GM21390 (cell line): ENCODE measurements at regions not wholly inside any gene's neighbourhood (a gene's known extent, or its start where the extent isn't known, plus 50 kb on each side); places are given as distances from the start of the nearest gene placed in this dataset.

Experiments used
- ATAC-seq: cut with Tn5 transposase; IDR thresholded peaks from one replicate; pipeline ENCODE4 v1.9.1; 2021; ENCODE audit not compliant: unreplicated experiment

DNA sequence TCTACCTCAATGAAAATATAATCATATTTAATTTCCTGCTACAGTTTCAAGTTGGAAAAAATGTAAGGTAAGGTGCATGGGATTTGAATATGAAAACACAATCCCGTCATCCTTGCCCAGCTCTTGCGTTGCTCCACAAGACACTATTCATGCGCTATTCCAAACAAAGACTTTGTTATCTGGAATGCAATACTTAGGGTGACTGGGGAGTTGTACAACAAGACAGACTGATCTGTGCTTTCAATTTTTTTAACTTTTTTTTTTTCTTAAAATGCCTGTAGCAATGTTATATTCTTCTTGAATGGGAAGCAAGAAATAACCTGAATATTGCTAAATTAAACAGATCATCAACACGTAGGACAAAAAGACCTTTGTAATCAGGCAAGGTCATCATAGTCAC, 1077.2 kb downstream of the TTLL7 start:
- ATAC-seq: no peak

DNA sequence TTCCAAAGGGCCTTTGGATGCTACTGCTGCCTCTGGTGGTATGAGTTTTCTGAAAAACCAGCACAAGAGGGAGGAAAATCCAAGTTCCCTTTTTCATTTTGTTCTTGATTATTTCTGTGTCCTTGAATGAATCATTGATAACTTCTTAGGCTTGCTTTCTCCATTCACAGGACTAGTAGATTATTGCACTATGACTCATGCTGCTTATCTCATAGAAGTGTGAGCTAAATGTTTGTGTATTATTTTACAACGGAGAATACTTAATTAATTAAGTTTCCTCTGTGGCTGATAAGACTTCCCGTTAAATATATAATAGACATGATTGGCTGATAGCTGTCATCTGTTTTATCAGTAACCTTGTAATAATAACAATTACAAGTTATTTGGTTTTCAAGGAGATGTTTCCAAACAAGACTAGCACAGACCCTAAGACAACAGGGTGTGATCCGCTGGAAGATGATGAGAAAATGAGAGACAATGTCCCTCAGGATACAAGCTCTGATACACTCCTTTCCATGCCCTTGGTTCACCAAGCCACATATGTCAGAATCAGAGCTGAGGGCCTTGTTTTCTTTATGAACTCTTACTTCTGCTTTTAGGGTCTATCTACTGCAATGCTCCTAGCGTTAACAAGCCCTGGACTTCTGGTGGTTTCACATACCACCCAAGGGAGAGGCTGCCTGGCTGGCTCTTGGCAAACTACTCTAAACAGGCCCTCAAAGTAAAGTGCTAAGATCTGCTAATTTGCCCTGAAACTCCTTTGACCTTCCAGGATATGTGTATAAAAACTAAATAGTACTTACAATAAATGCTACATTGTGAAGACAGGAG, 1078.3 kb downstream of the TTLL7 start:
- no peak for ATAC-seq

DNA sequence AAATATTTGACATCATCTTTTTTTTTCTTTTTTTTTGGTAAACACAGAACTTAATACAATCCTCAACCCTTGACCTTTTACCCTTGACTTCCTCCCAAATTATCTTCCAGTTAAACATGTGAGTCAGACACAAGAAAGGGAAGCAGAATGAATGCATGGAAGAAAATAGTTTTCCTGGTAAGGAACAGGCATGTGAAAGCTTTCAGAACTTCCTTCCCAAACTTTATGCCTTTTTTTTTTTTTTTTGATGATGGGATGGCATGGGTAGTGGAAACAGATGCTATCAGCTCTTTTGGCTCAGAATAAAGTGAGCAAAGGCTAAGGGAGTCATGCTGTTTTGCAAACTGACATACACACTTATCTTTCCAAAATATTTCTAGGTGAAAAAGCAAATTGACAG, 1079.1 kb downstream of the TTLL7 start:
- ATAC-seq: no peak

DNA sequence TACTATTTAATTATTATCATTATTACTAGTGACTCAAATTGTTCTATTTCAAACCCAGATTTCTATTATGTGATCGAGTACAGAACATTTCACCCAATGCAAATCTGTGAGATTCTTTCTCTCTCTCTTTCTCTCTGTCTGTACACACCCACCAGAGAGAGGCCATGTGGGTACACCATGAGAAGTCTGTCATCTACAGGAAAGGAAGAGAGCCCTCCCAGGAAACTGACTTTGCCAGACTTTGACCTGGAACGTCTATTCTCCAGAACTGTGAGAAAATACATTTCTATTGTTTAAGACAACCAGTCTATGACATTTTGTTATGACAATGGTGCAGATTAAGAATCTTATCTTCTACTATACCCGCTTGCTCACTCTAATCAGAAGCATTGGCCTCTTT, 1091.6 kb downstream of the TTLL7 start:
- no peak for ATAC-seq

DNA sequence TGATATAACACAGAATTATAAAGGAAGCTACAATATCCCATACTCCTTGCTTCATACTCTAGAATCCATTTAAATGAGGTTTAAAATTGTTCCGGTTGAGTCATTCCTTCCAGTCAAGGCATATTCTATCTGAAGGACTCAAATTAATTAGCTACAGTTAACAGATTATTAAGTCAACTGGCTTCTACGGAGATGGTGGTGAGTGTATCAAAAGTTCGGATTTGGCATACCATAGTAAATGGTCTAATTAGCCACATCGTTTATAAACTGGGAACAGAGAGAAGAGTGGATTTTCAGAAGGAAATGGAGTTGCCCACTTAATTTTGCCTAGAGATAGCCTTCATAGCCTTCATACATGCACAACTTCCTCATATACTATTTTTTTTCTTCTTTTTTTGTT, 1095.3 kb downstream of the TTLL7 start:
- no peak for ATAC-seq

DNA sequence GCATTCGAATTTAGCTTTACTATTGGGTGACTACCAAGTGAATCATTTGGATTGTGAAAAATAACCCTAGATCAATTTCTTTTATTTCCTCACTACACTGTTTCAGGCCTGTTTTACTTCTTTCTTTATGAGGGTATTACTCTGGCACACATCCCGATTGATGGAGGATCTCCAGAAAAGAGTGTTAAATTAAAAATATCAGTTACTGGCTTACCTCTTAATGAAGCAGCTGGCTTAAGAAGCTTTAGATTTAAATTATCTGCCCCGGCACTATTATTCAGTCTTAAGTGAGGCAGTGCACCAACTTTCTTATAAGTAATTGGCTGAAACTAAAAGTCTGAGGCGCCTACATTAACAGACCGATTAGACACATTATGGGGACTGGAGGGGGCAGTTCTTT, 1097.4 kb downstream of the TTLL7 start:
- ATAC-seq: no peak

DNA sequence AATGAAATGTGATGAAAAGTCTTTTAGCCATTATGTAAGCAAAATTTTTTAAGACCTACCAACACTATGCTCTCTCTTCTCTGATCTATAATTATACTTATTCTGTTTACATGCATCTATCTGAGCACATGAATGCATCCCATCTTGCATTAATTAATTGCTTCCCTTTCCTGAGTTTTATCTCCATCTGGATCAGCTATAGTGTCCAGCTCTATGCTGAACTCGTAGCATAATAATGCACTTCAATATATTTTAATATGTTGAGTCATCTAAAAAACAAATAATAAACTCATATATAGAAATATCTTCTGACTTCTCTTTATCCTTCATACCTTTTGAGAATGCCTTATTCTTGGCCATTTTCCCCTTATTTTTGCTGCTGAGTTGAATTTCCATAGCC, 1097.8 kb downstream of the TTLL7 start:
- ATAC-seq: no peak

DNA sequence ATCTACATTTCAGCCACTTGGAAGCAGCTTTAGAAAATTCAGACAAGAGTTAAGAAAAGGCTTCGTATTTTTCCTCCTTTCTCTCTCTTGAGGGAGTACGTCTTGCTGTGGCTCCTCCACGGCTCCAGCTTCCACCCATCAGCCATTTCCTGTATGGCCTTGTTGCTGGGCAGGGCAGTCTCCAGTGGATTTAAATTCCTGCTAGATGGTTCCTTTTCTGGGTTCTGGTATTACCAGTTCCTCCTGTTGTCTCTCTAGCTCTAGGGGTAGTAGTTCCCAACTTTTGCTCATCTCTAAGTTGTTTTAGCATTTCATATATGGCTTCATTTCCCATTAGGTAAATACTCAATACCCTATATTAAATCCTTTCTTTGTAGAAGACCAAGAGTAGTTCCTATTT, 1098.3 kb downstream of the ADGRL2 start:
- no peak for ATAC-seq

DNA sequence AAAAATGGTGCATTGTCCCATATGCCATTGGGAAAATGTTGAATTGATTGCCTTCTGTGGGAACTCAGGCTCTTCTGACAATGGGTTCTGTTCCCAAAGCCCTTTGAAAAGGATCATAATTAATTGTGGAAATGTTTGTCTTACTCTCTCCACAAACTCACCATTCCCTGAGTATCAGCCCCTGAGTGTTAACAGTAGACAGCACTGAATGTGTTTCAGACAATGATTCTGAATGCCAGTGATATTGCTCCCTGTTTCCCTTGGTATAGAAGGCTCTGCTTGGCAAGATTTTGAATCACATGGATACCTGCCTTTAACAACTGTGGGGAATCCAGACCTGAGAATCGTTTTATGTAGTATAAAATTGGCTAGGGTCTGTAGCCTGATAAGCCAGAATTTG, 1096.8 kb downstream of the ADGRL2 start:
- no peak for ATAC-seq

DNA sequence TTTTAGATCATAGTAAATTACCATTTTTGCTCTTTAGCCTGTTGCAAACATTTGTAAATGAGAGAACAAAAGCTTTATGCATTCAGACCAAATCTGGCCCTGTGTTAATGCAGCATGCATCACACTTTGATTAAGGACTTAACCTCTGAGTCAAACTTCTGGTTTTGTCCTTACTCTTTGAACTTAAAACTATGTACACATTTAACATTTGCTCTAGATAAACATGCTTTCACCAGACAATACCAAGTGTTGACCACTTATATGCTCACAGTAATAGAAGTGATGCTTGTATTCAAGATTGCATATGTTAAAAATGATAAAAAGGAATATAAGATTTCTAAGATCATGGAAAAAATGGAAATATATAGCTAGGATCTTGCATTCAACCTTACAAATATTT, 1095.3 kb downstream of the ADGRL2 start:
- no peak for ATAC-seq

DNA sequence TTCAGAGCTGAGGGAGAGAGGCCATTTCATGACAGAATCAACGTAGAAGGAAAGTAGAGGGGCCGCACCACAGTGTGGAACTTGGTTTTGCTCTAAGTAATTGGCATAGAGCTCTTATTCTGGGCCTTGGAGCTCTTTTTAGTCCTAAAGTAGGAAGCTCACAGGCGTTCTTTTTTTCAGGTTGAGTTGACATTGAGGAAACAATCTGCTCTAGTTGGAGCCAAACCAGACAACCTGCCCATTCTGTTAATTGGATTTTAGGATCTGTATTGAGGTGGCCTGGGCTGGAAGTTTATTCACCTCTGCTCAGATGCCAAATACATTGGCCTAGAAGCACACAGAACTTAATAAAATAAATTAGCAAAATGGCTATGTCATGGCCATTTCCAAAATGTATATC, 1093.9 kb downstream of the ADGRL2 start:
- ATAC-seq: no peak

DNA sequence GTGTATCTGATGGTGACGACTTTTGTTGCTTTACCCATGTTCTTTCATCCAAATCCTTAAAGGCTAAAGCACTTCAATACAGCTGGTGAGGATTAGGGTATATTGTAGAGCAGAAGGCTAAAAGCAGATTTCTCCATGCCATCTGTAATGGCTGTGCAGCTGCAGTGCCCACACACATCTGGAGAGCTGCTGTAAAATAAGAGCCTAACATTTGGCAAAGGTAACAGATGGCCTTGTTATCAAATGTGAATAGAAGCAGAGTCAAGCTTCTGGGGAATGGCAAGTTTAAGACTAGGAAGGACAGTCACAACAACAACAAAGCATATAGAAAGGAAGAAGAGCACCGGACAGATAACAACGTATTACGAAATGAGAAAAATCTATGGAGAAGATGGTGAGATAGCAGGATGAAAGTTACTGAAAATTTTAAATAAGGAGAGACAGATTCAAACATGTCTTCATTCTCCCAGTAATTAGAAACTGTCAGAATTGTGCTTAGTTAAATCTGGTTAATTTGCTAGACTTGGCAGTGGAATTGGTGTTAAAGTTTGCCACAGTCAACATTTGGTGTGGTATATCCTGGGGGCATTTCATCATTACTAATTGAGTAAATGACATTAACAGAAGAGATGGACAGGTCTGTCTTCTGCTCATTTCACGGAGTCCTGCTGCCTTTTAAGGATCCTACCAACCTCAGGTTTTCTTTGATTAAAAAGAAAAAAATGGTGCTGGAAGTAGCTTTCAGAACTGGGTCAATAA, 1093.2 kb downstream of the ADGRL2 start:
- ATAC-seq: no peak

DNA sequence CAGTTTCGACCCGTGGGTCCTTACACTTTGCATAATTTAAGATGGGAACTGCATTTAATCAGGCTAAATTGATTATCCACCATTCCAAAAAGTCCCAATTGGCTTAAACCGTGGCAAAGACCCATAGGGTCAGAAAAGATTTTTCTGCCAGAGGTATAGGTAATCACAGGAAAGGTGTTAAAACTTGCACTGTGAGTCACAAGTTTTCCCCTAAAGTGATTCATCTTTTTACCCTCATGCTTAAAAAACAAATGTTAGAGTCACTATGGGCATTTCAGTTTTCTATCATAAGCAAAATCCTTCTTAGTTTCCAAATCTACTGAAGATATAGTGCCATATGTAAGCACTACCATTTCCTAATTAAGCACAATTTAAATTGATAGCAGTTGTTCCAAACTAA, 1079.8 kb downstream of the ADGRL2 start:
- no peak for ATAC-seq

DNA sequence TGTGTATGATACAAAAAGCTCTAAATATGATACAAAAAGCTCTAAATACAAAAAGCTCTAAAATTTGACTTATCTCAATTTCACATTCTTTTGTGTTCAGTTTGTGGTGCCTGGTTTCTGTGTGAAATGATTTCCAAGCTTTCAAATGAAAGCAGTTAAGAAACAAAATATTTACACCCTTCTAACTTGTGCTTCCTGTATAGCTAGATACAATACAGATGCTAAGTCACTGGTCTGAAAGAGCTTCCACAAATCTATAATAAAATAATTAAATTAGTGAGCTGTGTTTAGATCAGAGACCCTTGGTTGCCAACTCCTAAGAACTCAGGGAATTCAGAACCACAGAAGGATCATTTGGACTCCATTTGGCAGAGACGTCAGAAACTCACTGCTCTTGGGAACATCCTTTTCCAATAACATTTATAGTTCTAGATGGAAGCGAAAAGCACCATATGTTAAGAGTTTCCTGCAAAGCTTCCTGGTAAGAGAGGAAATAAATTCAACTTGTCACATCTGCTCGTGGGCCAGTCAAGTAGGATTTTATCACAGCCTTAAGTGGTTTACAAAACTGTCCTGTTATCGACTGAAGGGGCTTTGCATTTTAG, 1079.1 kb downstream of the ADGRL2 start:
- ATAC-seq: no peak

DNA sequence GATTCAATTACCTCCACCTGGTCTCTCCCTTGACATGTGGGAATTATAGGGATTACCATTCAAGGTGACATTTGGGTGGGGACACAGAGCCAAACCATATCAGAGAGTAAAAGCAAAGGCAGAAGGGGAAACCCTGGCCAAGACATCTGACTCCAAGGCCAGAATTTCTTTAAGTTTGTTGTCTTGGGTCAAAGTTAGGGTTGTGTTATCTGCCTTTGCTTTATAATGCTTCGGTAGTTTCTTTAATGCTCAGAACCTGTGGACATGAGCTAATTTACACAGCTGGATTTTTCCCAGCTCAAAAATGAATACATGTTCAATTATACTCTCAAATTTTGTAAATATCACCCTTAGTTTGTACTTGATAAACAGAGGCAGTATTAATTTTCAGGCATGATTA, 1074.4 kb downstream of the ADGRL2 start:
- ATAC-seq: no peak

DNA sequence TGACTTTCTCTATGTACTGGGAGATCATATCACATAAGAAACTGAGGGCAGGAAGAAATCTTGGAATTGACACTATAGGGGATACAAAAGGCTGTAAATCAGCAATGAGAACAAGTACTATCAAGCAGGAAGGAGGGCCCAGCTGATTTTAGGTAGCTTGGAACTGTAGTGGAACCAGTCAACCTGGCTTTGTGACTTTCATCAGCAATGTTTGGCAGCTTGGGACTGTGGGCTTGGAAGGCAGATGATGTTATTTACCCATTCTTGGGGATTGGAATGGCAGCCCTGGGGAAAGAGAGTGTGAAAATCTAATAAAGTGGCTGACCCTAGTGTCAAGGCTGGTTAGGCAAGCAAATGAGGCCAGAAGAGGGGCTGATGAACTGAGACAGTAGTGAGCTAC, 1073.3 kb downstream of the ADGRL2 start:
- ATAC-seq: no peak

DNA sequence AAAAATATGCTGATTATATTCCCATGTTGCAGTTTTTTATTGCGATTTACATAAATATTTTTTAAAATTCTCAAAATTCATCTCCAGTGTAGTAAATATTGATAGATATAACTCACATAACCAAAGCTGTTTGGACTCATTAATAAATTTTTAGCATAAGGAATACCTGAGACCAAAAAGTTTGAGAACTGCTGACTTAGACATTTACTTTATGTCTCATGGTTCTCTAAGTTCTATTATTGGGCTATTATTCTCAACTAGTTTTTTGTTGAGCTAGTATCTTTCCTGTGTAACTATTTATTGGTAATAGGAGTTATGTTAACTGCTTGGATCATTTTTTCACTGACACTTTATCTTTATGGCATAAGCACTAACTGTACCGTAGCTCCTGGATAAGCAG, 1069.6 kb downstream of the ADGRL2 start:
- no peak for ATAC-seq

DNA sequence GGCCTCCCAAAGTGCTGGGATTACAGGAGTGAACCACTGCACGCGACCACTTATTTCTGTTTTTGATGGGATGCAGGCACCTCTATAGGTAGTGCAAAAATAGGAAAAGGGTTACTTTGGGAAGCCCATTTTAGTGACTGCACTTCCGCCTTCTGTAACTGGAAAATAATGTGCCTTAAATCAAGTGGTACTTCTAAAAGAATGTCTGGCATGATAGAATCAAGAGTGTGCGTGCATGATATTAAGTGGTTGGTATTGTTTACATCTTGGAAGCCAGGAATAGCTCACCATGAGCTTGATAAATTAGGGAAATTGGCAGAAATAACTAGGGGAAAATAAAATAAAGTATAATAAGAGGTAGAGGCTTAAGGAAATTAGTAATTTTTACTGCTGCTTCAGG, 1067.0 kb downstream of the ADGRL2 start:
- no peak for ATAC-seq

DNA sequence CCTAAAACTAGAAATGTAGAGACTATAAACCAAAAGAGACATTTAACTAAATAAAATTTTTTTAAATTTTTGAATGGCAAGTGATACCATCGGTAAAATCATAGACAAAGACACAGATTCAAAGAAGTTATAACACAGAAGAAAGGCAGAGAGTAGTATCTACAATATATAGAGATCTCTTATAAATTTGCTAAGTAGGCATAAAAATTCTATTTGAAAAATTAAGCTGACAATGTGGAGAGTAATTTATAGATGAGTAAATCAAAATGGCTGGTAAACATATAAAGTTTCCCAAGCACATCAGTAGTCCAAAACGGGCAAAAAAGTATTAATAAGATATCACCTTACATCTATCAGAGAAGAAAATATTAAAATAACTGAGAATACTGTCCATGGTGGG, 1061.0 kb downstream of the ADGRL2 start:
- no peak for ATAC-seq

DNA sequence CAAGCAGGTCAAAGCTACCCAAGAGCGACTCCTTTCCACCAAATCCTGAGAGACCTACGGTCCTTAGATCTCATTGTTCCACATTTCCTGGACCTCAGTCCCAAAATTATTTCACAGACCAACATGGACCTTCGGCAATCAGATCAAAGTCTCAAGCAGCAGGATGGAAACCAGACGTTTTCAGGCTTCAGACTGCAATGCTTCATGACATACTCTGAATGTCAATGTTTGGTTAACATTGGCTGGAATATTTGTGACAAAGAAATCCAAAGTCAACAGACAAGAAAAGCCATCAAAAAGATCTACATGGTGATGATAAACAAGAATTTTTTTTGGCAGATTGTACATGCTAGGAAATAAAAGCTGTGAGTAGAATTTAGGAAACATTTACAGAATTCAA, 1057.3 kb downstream of the ADGRL2 start:
- no peak for ATAC-seq

DNA sequence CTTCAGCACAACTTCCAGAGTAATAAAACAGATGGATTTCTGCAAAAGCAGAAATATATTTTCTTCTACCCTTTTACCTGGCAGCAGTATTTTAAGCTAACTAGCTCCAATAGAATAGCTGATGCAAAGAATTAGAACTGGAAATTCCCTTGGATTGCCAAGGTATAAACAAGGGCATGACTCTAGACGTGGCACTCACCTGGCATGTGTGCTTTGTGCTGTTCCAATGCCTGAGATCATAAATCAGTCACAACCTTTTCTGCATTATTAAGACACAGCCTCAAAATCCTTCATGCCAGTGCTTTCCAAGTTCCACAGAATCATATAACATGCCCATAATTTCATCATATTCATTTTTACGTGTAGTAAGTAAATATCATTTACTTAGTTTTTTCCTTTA, 1048.7 kb downstream of the ADGRL2 start:
- ATAC-seq: no peak

DNA sequence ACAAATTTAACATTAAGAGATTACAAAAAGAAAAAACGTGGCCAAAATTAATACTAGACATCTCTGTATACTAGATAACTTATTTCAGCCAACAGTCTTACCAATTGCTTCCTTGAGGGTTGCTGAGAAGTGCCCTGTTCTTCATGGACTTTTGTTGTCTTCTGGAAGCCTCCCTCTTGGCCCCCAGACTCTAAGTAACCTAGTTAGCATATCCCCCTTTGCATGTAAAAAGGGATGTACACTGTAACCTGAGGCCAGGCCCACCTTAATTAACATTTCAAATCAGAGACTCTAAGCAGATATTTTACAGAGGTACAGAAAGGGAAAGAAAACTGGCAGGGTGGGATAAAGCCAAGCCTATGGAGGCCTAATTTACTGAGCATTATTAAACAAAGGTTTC, 1047.3 kb downstream of the ADGRL2 start:
- ATAC-seq: no peak
